ENCODE measurements at regions not wholly inside any gene's neighbourhood (a gene's known extent, or its start where the extent isn't known, plus 50 kb on each side); places are given as distances from the start of the nearest gene placed in this dataset.

DNA sequence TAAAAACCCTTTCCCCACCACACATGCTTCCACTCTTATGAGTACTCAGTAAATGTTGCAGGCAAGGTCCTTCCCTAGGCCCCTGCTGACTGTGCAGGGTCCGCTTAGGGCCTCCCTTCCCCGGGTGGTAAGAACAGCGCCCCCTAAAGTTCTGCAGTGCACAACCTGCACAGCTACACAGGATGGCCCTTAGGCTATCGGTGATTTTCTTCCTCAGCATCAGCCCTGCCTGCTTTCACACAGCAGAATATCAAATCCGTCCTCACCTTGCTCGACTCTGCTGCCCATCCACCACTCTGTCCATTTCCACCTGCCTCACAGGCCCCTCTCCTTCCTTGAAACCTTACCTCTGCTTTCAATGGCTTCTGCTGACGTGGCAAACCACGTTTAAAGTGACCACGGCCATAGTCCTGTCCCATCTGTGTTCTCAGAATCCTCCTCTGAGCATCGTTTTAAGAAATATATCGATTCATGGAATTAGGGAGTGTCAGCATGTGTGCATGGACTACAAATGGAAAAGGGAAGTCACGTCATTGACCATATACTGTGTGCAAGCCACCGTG, 51.4 kb upstream of the TMEM132E start:
- no peak for DNase-seq

DNA sequence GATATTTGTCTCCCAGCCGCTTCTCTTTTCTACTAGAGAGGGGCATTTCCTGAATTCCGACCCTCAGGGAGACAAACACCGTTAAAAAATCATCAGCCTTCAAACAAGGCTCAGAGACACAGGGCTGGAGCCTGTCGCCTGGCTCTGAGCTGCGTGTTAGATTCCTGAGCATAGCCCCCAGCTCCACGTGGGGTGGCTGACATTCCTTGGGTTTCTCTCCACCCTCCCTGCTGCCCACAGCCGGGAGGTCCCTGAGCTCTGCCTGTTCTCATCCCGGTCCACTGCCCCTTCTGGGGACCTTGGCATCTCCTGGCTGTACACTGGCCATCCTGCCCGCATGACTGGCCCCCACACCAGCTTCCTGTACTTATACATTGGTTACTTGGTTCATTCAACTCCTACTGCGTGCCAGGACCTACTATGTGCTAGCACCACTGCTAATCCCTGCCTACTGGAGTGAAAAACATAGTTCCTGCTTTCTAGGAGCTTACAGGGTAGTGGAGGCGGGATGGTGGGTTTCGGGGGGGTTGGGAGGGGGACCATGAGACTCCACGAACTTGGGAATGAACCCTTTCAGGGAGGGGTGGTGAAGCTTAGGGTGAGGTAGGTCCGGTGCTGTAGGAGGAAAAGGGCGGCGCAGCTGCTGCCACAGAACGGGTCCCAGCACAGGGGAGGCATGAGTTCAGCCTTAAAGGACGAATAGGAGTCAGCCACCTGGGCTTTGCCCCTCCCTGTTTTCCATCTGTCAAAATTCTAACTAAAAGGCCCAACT, 52.1 kb upstream of the TMEM132E start:
- no peak for DNase-seq

DNA sequence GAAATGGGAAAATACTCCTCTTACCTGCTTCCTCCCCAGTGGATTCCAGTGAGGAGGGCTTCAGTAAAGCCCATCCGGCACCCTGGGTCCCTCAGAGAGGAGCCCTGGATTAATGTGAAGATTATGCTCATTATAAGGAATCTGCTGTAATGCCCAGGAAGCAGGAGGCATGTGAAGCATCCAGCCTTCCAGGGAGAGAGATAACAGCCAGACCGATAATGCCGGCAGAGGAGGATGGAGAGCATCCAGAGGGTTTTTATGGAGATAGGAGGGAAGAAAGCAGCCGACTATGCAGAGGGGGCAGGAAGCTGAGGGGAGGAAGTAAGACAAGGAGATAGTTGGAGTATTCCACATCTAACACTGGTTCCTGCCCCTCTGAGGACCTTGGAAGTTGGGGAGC, 53.7 kb upstream of the TMEM132E start:
- no peak for DNase-seq

DNA sequence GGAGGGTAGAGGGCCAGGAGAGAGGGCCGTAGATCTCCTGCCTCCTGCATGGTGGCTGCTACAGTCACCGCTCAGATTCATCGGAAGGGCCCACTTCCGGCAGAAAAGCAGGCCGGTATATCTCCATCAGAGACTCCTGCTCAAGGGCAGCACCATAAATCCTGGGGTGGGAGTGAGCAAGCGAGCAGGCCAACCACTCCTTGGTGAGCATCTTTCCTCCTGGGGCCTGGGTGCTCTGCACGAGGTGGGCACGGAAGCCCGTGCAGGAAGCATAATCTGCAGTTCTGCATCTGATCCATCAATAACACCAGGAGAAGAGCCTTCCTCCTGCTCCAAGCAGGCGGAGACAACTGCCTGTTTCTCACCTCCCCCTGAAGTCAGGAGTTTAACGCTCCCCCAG, 57.4 kb upstream of the TMEM132E start:
- DNase-seq, result no peak

GRCh38 chr17:34519282-34519681, 60.1 kb upstream of the TMEM132E start:
- no peak for DNase-seq

DNA sequence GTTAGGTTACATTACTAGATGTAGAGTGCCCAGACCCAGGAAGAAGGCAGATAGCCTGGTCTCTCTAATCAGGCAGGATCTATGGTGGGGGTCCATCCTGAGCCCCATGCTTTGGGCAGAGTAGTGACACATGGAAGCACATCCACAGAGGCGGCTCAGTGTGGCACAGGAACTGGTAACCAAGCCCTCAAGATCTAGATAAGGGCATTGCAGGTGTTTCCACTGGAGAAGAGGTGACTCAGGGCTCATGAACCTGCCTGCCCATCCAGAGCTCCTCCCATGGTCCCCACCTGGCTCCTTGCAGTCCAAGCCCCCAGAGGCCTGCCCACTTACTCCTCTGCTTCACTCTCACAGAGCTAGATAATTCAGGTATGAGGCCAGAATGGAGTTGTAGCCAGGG, 62.0 kb upstream of the TMEM132E start:
- DNase-seq, result no peak

DNA sequence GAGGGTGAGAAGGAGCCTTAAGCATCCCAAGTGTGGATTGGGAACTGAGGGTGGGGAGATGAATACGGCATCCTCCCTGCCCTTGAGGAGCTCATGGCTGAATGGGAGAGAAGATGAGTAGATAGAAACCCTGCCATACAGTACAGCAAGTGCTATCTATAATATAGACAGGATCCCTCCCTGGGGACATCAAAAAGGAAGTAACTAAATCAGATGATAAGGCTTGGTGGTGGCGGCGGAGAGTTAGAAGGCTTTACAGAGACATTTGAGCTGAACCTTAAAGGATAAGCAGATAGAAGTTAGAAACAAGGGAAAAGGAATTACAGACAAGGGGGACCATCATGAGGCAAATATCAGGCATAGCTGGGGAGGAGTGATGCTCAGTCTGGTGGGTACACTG, 67.5 kb upstream of the TMEM132E start:
- no peak for DNase-seq

GRCh38 chr17:34511265-34511664, 68.1 kb upstream of the TMEM132E start:
- DNase-seq, result no peak

DNA sequence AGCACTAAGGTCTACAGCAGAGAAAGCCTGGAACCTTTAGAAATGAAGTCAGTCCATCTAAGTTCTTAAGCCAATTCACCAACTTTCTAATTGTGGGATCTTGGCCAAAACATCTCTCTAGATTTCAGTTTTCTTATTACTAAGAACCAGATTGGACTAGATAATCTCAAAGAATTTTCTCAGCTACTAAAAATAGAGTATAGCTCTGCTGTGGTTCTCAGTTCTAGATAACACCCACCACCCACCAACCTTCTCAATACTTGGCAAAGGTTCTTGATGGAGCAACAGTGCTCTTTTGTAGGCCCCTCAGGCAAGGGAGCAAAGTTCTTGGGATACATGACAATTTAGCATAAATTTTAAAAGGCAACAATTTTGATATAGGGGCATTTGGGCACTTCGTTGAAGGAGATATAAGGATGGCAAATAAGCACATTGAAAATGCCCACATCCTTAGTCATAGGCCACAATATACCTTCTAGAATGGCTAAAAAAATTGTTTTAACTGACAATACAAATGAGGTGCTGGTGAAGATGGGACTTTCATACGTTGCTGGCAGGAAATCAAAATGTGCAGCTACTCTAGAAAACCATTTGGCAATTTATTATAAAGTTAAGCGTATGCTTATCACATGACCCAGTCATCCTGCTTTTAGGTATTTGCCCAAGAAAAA, 74.4 kb upstream of the TMEM132E start:
- DNase-seq, result no peak

GRCh38 chr17:34503528-34504195, 75.7 kb upstream of the TMEM132E start:
- DNase-seq, result no peak

DNA sequence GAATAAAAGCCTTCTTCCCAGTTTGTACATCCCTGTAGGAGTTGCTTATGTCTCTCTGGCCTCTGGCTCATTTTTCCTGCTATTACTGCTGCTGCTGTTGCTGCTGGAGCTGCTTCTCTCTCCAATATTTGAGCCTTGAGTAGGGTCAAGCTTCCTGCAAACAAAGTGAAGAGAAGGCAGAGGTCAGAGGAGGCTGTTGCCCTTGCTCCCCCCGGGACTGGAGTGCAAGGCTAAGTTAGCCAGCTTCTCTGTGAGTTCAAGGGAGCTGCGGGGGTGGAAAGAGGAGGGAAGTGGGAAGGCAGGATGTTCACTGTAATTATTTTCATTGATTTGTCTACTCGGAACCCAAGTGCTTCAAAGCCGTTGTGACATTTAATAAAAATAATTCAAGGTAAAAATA, 77.0 kb upstream of the TMEM132E start:
- no peak for DNase-seq

DNA sequence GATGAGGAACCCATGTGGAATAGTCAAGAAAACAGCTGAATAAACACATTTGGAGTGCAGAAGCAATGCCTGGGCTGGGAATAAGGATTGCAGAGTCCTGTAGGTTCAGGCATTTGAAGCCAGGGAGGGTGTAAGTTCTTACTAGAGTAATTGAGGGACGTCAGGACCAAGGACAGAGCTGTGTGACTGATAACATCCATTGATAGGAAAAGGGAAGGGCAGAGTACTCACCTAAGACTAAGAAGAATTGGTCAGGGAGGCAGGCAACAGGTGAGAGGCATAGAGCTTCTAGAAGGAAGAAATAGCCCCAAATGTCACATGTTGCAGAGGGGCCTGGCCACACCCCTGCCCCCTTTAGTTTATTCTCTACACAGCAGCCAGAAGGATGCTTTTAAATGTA, 79.8 kb upstream of the TMEM132E start:
- DNase-seq, result no peak

DNA sequence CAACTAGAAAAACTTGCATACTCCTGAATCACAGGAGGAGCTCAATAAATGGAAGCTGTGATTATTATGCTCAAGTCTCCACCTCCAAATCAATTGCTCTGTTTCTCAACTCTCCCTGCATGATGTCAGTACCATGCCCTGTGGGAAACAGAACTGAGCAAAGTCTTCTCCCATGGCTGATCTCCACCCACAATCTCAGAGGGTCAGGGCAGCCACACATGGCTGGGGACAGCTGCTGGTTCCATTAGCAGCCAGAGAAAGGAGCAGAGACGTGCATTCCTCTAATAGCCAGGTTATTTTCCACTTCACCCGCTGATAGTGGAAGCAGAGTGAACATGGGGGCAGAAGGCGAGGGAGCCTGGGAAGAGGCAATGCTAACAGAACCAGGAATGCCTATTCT, 85.5 kb upstream of the TMEM132E start:
- no peak for DNase-seq

- DNase-seq, result no peak
These were observed 91.8 kb upstream of the TMEM132E start for GRCh38 chr17:34487626-34488025.

- DNase-seq, result no peak
These were observed 92.6 kb upstream of the TMEM132E start for GRCh38 chr17:34486761-34487160.

DNA sequence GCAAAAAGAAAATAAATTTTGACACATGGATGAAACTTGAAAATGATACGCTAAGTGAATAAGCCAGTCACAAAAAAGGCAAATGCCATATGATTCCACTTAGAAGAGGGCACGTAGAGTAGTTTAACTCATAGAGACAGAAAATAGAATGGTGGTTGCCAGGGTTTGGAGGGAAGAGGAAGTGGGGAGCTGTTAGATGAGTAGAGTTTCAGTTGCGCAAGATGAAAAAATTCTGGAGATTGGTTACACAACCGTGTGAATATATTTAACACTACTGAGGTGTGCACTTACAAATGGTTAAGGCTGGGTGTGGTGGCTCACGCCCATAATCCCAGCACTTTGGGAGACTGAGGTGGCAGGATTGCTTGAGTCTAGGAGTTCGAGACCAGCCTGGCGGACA, 93.4 kb upstream of the TMEM132E start:
- DNase-seq, result no peak

GRCh38 chr17:34484193-34484733, 95.1 kb upstream of the TMEM132E start:
- DNase-seq, result no peak

- no peak for DNase-seq
These were observed 96.7 kb upstream of the TMEM132E start for GRCh38 chr17:34482730-34483129.

GRCh38 chr17:34481779-34482178, 97.6 kb upstream of the TMEM132E start:
- DNase-seq, result no peak

- no peak for DNase-seq
These were observed 100.0 kb upstream of the TMEM132E start for GRCh38 chr17:34479371-34479770.

DNA sequence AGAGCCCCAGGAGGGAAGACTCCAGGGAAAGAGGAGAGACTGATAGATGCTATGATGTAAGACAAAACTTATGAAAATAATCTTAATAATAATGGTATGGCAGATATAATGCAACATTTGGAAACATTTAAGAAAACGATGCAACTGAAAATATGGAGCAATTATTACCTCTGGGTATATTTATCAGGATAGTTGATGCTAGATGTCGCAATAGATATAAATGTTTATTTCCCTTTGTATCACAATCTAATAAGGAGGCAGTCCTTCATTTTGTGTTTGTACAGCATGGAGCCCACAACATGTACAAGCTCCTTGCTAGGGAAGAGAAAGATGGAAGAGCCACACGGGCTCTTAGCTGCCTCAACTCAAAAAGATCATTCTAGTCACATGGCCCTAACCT, 101.1 kb upstream of the TMEM132E start:
- DNase-seq, result no peak

DNA sequence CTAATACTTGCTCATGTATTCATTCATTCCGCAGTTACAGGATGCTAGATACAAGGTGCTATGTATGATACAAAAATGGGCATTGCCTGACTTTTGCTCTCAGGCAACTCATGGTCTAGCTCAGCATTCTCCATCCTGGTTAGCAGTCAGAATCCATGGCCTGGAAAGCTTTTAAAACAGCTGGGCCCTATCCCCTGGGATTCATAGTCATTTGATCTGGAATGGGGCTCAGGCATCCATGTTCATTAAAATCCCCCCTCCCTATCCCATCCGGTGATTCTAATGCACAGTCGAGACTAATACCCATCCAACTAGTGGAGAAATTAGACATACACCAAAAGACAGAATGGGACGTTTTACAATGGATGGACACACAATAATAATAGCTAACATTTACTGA, 104.1 kb upstream of the TMEM132E start:
- DNase-seq, result no peak

DNA sequence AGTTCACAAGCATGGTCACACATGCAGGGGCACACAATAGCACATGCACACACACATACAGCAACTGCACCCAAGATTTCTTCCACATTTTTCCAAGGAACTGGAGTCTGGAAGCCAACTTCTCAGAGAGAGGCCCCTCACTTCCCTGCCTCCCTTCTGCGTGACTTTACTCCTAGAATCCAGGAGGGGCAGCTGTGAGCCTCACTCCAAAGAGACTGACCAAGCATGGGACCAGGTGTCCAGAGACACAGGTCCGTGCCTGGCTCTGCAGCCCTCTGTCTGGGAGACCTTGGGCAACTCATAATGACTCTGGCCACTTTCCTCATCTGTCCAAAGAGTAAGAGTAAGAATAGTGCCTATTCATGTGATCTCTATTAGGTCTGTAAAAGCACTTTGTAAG, 104.7 kb upstream of the TMEM132E start:
- no peak for DNase-seq

GRCh38 chr17:34472363-34472762, 107.0 kb upstream of the TMEM132E start:
- DNase-seq, result no peak
